Upper lobe of left lung (tissue), 6 donors: ENCODE measurements at regions not wholly inside any gene's neighbourhood (a gene's known extent, or its start where the extent isn't known, plus 50 kb on each side); places are given as distances from the start of the nearest gene placed in this dataset.

Experiments
- ATAC-seq, 2 donors: fragments of 200-7000 bp; cut with Tn5 transposase; one replicate each; pipeline ENCODE4 v1.9.1; 2022; ENCODE audit warnings: mild to moderate bottlenecking in 2 of 2, moderate library complexity in 2 of 2; ENCODE audit not compliant: low FRiP score in 2 of 2
- DNase-seq, 2 donors: peaks; one replicate each; pipeline ENCODE4 v3.0.0-alpha.2; 2019 to 2020
- H3K27ac ChIP-seq, 4 donors: fragments of 200-600 bp; sonication (generic); one replicate each; pipeline ENCODE4 v1.5.1; 2016 to 2019
- H3K27me3 ChIP-seq, 4 donors: fragments of 200-600 bp; sonication (generic); one replicate each; pipeline ENCODE4 v1.5.1; 2017 to 2019
- H3K36me3 ChIP-seq, 4 donors: fragments of 200-600 bp; sonication (generic); one replicate each; pipeline ENCODE4 v1.5.1; 2016 to 2019
- H3K4me1 ChIP-seq, 4 donors: fragments of 200-600 bp; sonication (generic); one replicate each; pipeline ENCODE4 v1.5.1; 2018 to 2019
- H3K4me3 ChIP-seq, 4 donors: fragments of 200-600 bp; sonication (generic); one replicate each; pipeline ENCODE4 v1.5.1; 2017 to 2019; ENCODE audit warnings: mild to moderate bottlenecking in 2 of 4, moderate library complexity in 1 of 4
- H3K9me3 ChIP-seq, 4 donors: fragments of 200-600 bp; sonication (generic); one replicate each; pipeline ENCODE4 v1.5.1; 2018 to 2019
- CTCF ChIP-seq, 6 experiments: fragments of 450-650 bp in 4 of 6; fragments of 200-600 bp in 2 of 6; sonication (generic) in 2 of 6; IDR thresholded peaks; one replicate each; pipeline ENCODE4 v1.5.1; 2016 to 2019; ENCODE audit warnings: antibody characterized with exemption in 6 of 6
- EP300 ChIP-seq, 4 donors: sonication (generic); formaldehyde crosslinking; IDR thresholded peaks; one replicate each; pipeline ENCODE4 v1.5.1; 2017; ENCODE audit warnings: antibody characterized with exemption in 4 of 4, control low read depth in 2 of 4
- POLR2A ChIP-seq, 4 donors: fragments of 450-650 bp; IDR thresholded peaks; one replicate each; pipeline ENCODE4 v1.5.1; 2016 to 2017; ENCODE audit warnings: antibody characterized with exemption in 4 of 4, mild to moderate bottlenecking in 2 of 4
- POLR2AphosphoS5 ChIP-seq, 2 donors: sonication (generic); formaldehyde crosslinking; IDR thresholded peaks; one replicate each; pipeline ENCODE4 v1.5.1; 2017; ENCODE audit warnings: antibody characterized with exemption in 2 of 2
- WGBS, 2 donors: methylation state at CpG; one replicate each; pipeline ENCODE4 v1.1.5; 2017 to 2018; 5-methylcytosine and 5-hydroxymethylcytosine counted together
- donor health status: DM: no; HTN: no; CAD: no; lungs with moderate emphysema.
- donor health status: DM: no; HTN: yes; CAD: no; lungs with severe emphysema.

GRCh38 chr4:189409158-189409557, 531.5 kb upstream of the FRG1 start:
- TF ChIP-seq POLR2A (IDR thresholded peaks at IDR 0.05) = no peak
- WGBS, 2 donors = 83 to 84% methylated on average over 6 of the region's 6 CpGs
- Histone ChIP-seq H3K4me1 (no peaks in the 10 kb centered on the region), H3K36me3 (no peaks in the 10 kb centered on the region), H3K9me3 (peaks cover 0 to 4% (median 2%) of the 10 kb centered on the region in 4 donors), H3K27me3 (no peaks in the 10 kb centered on the region), H3K4me3 (no peak overlapping the region), H3K27ac (no peak overlapping the region)
- ATAC-seq (no peak), DNase-seq (no peak)

- ATAC-seq (no peak), DNase-seq (no peak)
- H3K4me1 ChIP-seq = no peaks in the 10 kb centered on the region
- H3K9me3 ChIP-seq = no peaks in the 10 kb centered on the region
- 62 to 63% methylated on average over 4 of the region's 4 CpGs for WGBS, 2 donors
- H3K27ac ChIP-seq = no peak overlapping the region
- H3K4me3 ChIP-seq = no peak overlapping the region
- H3K36me3 ChIP-seq = no peaks in the 10 kb centered on the region
- H3K27me3 ChIP-seq = no peaks in the 10 kb centered on the region
- no peak for TF ChIP-seq POLR2A (IDR thresholded peaks at IDR 0.05)
- no peak for TF ChIP-seq CTCF (IDR thresholded peaks at IDR 0.05)
- no peak for TF ChIP-seq POLR2AphosphoS5 (IDR thresholded peaks at IDR 0.05)
- no peak for TF ChIP-seq EP300 (IDR thresholded peaks at IDR 0.05)
These were observed 526.7 kb upstream of the FRG1 start for GRCh38 chr4:189414021-189414420.

GRCh38 chr4:189420572-189420971, 520.1 kb upstream of the FRG1 start:
- Histone ChIP-seq H3K9me3 (no peaks in the 10 kb centered on the region), H3K27me3 (no peaks in the 10 kb centered on the region), H3K4me1 (no peaks in the 10 kb centered on the region), H3K36me3 (no peaks in the 10 kb centered on the region), H3K4me3 (no peak overlapping the region), H3K27ac (no peak overlapping the region)
- DNase-seq (peak in 1 of 2 donors; percentile 16), ATAC-seq (no peak)
- WGBS, 2 donors = 75 to 78% methylated on average over 10 of the region's 10 CpGs
- TF ChIP-seq CTCF (IDR thresholded peaks at IDR 0.05) = no peak
- no peak for TF ChIP-seq EP300 (IDR thresholded peaks at IDR 0.05)
- no peak for TF ChIP-seq POLR2A (IDR thresholded peaks at IDR 0.05)
- no peak for TF ChIP-seq POLR2AphosphoS5 (IDR thresholded peaks at IDR 0.05)

GRCh38 chr4:189436207-189436606, 504.5 kb upstream of the FRG1 start:
- no peaks in the 10 kb centered on the region for H3K9me3 ChIP-seq
- no peaks in the 10 kb centered on the region for H3K4me1 ChIP-seq
- TF ChIP-seq POLR2A (IDR thresholded peaks at IDR 0.05) (no peak), POLR2AphosphoS5 (IDR thresholded peaks at IDR 0.05) (no peak), EP300 (IDR thresholded peaks at IDR 0.05) (no peak), CTCF (IDR thresholded peaks at IDR 0.05) (no peak)
- no peaks in the 10 kb centered on the region for H3K27me3 ChIP-seq
- no peaks in the 10 kb centered on the region for H3K36me3 ChIP-seq
- no peak overlapping the region for H3K4me3 ChIP-seq
- no peak overlapping the region for H3K27ac ChIP-seq
- ATAC-seq (no peak), DNase-seq (no peak)
- WGBS, 2 donors = 71 to 73% methylated on average over 3 of the region's 3 CpGs

- ATAC-seq (no peak), DNase-seq (no peak)
- WGBS, 2 donors = 67 to 68% methylated on average over 4 of the region's 4 CpGs
- Histone ChIP-seq H3K9me3 (no peaks in the 10 kb centered on the region), H3K27ac (no peak overlapping the region), H3K36me3 (no peaks in the 10 kb centered on the region), H3K4me3 (no peak overlapping the region), H3K27me3 (no peaks in the 10 kb centered on the region), H3K4me1 (no peaks in the 10 kb centered on the region)
- TF ChIP-seq EP300 (IDR thresholded peaks at IDR 0.05) = no peak
- TF ChIP-seq POLR2A (IDR thresholded peaks at IDR 0.05) = no peak
- TF ChIP-seq CTCF (IDR thresholded peaks at IDR 0.05) = no peak
- no peak for TF ChIP-seq POLR2AphosphoS5 (IDR thresholded peaks at IDR 0.05)
These were observed 500.0 kb upstream of the FRG1 start for GRCh38 chr4:189440716-189441115.
